CD14-positive monocyte (primary cell): ENCODE measurements at regions not wholly inside any gene's neighbourhood (a gene's known extent, or its start where the extent isn't known, plus 50 kb on each side); places are given as distances from the start of the nearest gene placed in this dataset.

ENCODE experiments used
- DNase-seq, 3 donors: peaks; one replicate each; pipeline ENCODE4 v3.0.0-alpha.2; 2011 to 2022
- H2AFZ ChIP-seq: 2 replicates; pipeline ENCODE4 v1.6.0; 2012; ENCODE audit warnings: mild to moderate bottlenecking, low read depth, low read length, inconsistent platforms; ENCODE audit not compliant: insufficient read depth, poor library complexity, severe bottlenecking
- H3K27ac ChIP-seq, 2 donors: 1 replicate in 1 of 2; 2 replicates in 1 of 2; pipeline ENCODE4 v1.5.1; 2012 to 2013; ENCODE audit warnings: low read length in 2 of 2, control low read depth in 1 of 2, inconsistent platforms in 1 of 2, low read depth in 1 of 2, mild to moderate bottlenecking in 1 of 2
- H3K27me3 ChIP-seq, 2 donors: one replicate each; pipeline versions ENCODE4 v1.6.0 to v1.6.1; 2011 to 2013; ENCODE audit warnings: low read length in 2 of 2; ENCODE audit not compliant: control insufficient read depth in 2 of 2, insufficient read depth in 2 of 2
- H3K36me3 ChIP-seq, 2 donors: replicated peaks in 1 of 2; 1 replicate in 1 of 2; 2 replicates in 1 of 2; pipeline versions ENCODE4 v1.5.1 to v1.6.1; 2012 to 2013; ENCODE audit warnings: low read length in 2 of 2, control low read depth in 1 of 2, inconsistent platforms in 1 of 2, mild to moderate bottlenecking in 1 of 2; ENCODE audit not compliant: insufficient read depth in 2 of 2, control insufficient read depth in 1 of 2
- H3K4me1 ChIP-seq, 2 donors: 1 replicate in 1 of 2; 2 replicates in 1 of 2; pipeline versions ENCODE4 v1.5.1 to v1.6.1; 2012 to 2013; ENCODE audit warnings: low read length in 2 of 2, control low read depth in 1 of 2, inconsistent platforms in 1 of 2, mild to moderate bottlenecking in 1 of 2, moderate library complexity in 1 of 2; ENCODE audit not compliant: insufficient read depth in 2 of 2, control insufficient read depth in 1 of 2
- H3K4me2 ChIP-seq: replicated peaks from 2 replicates; pipeline ENCODE3; 2012; ENCODE audit warnings: low read length, moderate library complexity, mild to moderate bottlenecking; ENCODE audit not compliant: poor library complexity, severe bottlenecking; ENCODE audit errors: extremely low read depth
- H3K4me3 ChIP-seq, 3 experiments: fragments of 200-600 bp in 1 of 3; sonication (generic) in 1 of 3; replicated peaks in 1 of 3; 1 replicate in 2 of 3; 2 replicates in 1 of 3; pipeline ENCODE4 v1.5.1; 2011 to 2013; ENCODE audit warnings: low read length in 3 of 3, mild to moderate bottlenecking in 3 of 3, control low read depth in 2 of 3, low read depth in 2 of 3, inconsistent platforms in 1 of 3, moderate library complexity in 1 of 3
- H3K79me2 ChIP-seq: 2 replicates; pipeline ENCODE4 v1.6.0; 2012; ENCODE audit warnings: mild to moderate bottlenecking, control low read depth, inconsistent platforms, low read length, moderate library complexity; ENCODE audit not compliant: insufficient read depth
- H3K9ac ChIP-seq: 2 replicates; pipeline ENCODE4 v1.6.0; 2017; ENCODE audit warnings: low read length, mild to moderate bottlenecking; ENCODE audit not compliant: insufficient read depth, poor library complexity, severe bottlenecking
- H3K9me3 ChIP-seq, 2 donors: replicated peaks in 1 of 2; 1 replicate in 1 of 2; 2 replicates in 1 of 2; pipeline versions ENCODE4 v1.5.1 to v1.6.1; 2012 to 2013; ENCODE audit warnings: low read length in 2 of 2, control low read depth in 1 of 2; ENCODE audit not compliant: control insufficient read depth in 1 of 2, insufficient read depth in 1 of 2
- H4K20me1 ChIP-seq: 2 replicates; pipeline ENCODE4 v1.6.0; 2012; ENCODE audit warnings: mild to moderate bottlenecking, low read length, control low read depth, moderate library complexity; ENCODE audit not compliant: insufficient read depth
- H3K27ac Mint-ChIP-seq, 7 donors: one replicate each; pipeline ENCODE4 v1.8.0; 2020; ENCODE audit warnings: mild to moderate bottlenecking in 7 of 7, mixed read lengths in 7 of 7, moderate library complexity in 6 of 7, inconsistent platforms in 2 of 7
- H3K27me3 Mint-ChIP-seq, 3 donors: one replicate each; pipeline ENCODE4 v1.8.0; 2021 to 2022; ENCODE audit warnings: low read depth in 3 of 3, mild to moderate bottlenecking in 3 of 3, mixed read lengths in 3 of 3, moderate library complexity in 3 of 3, inconsistent platforms in 1 of 3
- H3K36me3 Mint-ChIP-seq, 2 donors: one replicate each; pipeline ENCODE4 v1.8.0; 2020; ENCODE audit warnings: mixed read lengths in 2 of 2, inconsistent platforms in 1 of 2, mild to moderate bottlenecking in 1 of 2
- H3K4me1 Mint-ChIP-seq: one replicate; pipeline ENCODE4 v1.8.0; 2020; ENCODE audit warnings: mild to moderate bottlenecking, mixed read lengths
- H3K4me3 Mint-ChIP-seq, 2 donors: one replicate each; pipeline ENCODE4 v1.8.0; 2020; ENCODE audit warnings: mild to moderate bottlenecking in 2 of 2, mixed read lengths in 2 of 2, moderate library complexity in 1 of 2
- H3K9me3 Mint-ChIP-seq, 7 donors: one replicate each; pipeline ENCODE4 v1.8.0; 2020 to 2022; ENCODE audit warnings: mixed read lengths in 7 of 7, mild to moderate bottlenecking in 6 of 7, moderate library complexity in 6 of 7, inconsistent platforms in 2 of 7
- CTCF ChIP-seq: fragments of 200-600 bp; IDR thresholded peaks from one replicate; pipeline ENCODE4 v1.8.0; 2022; ENCODE audit warnings: antibody characterized with exemption, mild to moderate bottlenecking
- WGBS: methylation state at CpG from one replicate; pipeline ENCODE4 v1.1.5; 2013; ENCODE audit warnings: missing lambda C conversion rate; ENCODE audit not compliant: insufficient coverage; 5-methylcytosine and 5-hydroxymethylcytosine counted together
- intact Hi-C, 2 donors: fragments of 100-400 bp; cut with micrococcal nuclease; formaldehyde crosslinking; loops; one replicate each; pipeline versions ENCODE4 v1.15.0 to v1.15.1; 2023

GRCh38 chrX:44096666-44097065 is 123.5 kb upstream of the NDP start:
- Histone ChIP-seq H3K9me3 (no peaks in the 10 kb centered on the region), H3K4me2 (no peak overlapping the region), H3K27ac (no peak overlapping the region), H3K4me3 (no peak overlapping the region), H4K20me1 (no peaks in the 10 kb centered on the region), H3K9ac (no peak overlapping the region), H3K27me3 (no peaks in the 10 kb centered on the region), H3K79me2 (no peaks in the 10 kb centered on the region), H3K4me1 (peaks cover 30 to 31% of the 10 kb centered on the region in 2 donors), H2AFZ (no peak overlapping the region), H3K36me3 (no peaks in the 10 kb centered on the region)
- peaks cover 1 to 3% (median 2%) of the 10 kb centered on the region in 3 donors for H3K27me3 Mint-ChIP-seq
- peaks cover 33% of the 10 kb centered on the region for H3K4me1 Mint-ChIP-seq
- H3K4me3 Mint-ChIP-seq = no peak overlapping the region
- DNase-seq = no peak
- no CpG with 5 or more reads among the region's 1 CpG for WGBS
- TF ChIP-seq CTCF = no peak
- no peak overlapping the region for H3K27ac Mint-ChIP-seq
- intact Hi-C loops = no loop called here
- peaks cover 0 to 4% (median 0%) of the 10 kb centered on the region in 7 donors for H3K9me3 Mint-ChIP-seq
- H3K36me3 Mint-ChIP-seq = no peaks in the 10 kb centered on the region

- no peak for TF ChIP-seq CTCF
- peaks cover 25% of the 10 kb centered on the region for H3K4me1 Mint-ChIP-seq
- Histone ChIP-seq H4K20me1 (no peaks in the 10 kb centered on the region), H3K4me2 (no peak overlapping the region), H3K79me2 (no peaks in the 10 kb centered on the region), H3K4me3 (no peak overlapping the region), H3K27me3 (no peaks in the 10 kb centered on the region), H3K36me3 (no peaks in the 10 kb centered on the region), H3K9ac (no peak overlapping the region), H3K27ac (no peak overlapping the region), H3K4me1 (peaks cover 14 to 17% of the 10 kb centered on the region in 2 donors), H3K9me3 (no peaks in the 10 kb centered on the region), H2AFZ (no peak overlapping the region)
- WGBS = 100% methylated on average over 4 of the region's 8 CpGs
- no peak overlapping the region for H3K4me3 Mint-ChIP-seq
- intact Hi-C loops = no loop called here
- peaks cover 0 to 2% (median 0%) of the 10 kb centered on the region in 3 donors for H3K27me3 Mint-ChIP-seq
- peaks cover 0 to 4% (median 0%) of the 10 kb centered on the region in 7 donors for H3K9me3 Mint-ChIP-seq
- no peaks in the 10 kb centered on the region for H3K36me3 Mint-ChIP-seq
- H3K27ac Mint-ChIP-seq = no peak overlapping the region
- DNase-seq = no peak
Measured at GRCh38 chrX:44094821-44095530, 121.8 kb upstream of the NDP start.
